Stomach (tissue), 4 donors: ENCODE measurements at regions not wholly inside any gene's neighbourhood (a gene's known extent, or its start where the extent isn't known, plus 50 kb on each side); places are given as distances from the start of the nearest gene placed in this dataset.

Experiments
- small RNA-seq, 4 donors: library from RNA; depleted of rRNA; stranded (forward); fragments of <200 nt; gene quantifications; one replicate each; pipeline ENCODE3, GENCODE V24; 2016

Small RNAs in the stretch of these regions (small RNA-seq; reads per million reads assigned to genes)
- gene AC104073.1, result 0 reads per million in 4 donors
- 0 reads per million in 4 donors for gene SNORA15B-1
- 0 to 0.62 (median 0) reads per million in 4 donors for gene SNORA22C
